ENCODE measurements at regions not wholly inside any gene's neighbourhood (a gene's known extent, or its start where the extent isn't known, plus 50 kb on each side); places are given as distances from the start of the nearest gene placed in this dataset.

DNA sequence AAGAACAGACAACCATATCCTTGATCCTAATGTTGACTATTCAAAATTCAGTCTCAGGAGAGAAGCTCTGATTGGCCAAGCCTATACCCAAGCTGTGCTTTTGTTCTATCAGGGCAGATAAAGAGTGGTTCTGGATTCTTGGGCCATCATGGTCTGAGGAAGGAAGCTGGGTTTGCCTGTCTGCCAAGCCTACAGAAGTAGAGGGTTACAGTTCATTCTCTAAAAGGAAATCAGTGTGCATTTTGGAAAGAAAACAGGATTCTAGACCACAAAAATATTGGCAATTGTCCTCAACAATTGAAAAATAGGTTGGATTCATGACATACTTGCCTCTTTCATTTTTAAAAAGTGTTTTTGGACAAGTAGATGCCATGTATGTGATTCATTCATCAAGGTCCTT lies 145.4 kb upstream of the BMP2 start:
- no peaks in the 10 kb centered on the region for H3K36me3 ChIP-seq (ENCODE audit: control insufficient read depth in 4 of 4, insufficient read depth in 3 of 4, low read depth in 1 of 4, low read length in 3 of 4)
- no peaks in the 10 kb centered on the region for H3K27me3 ChIP-seq (ENCODE audit: control insufficient read depth in 4 of 4, insufficient read depth in 4 of 4, low read length in 3 of 4)
- peaks cover 0 to 7% (median 0%) of the 10 kb centered on the region in 4 donors for H3K4me1 ChIP-seq (ENCODE audit: control insufficient read depth in 4 of 4, insufficient read depth in 4 of 4, low read length in 3 of 4)
- no peak overlapping the region for H3K4me3 ChIP-seq (ENCODE audit: low read depth in 1 of 3, low read length in 3 of 3)
- peaks cover 0 to 1% (median 0%) of the 10 kb centered on the region in 4 donors for H3K9me3 ChIP-seq (ENCODE audit: control insufficient read depth in 4 of 4, low read length in 3 of 4)
- no peak for TF ChIP-seq HNF4A (conservative IDR thresholded peaks at IDR 0.05)
- TF ChIP-seq, protein P1, sequence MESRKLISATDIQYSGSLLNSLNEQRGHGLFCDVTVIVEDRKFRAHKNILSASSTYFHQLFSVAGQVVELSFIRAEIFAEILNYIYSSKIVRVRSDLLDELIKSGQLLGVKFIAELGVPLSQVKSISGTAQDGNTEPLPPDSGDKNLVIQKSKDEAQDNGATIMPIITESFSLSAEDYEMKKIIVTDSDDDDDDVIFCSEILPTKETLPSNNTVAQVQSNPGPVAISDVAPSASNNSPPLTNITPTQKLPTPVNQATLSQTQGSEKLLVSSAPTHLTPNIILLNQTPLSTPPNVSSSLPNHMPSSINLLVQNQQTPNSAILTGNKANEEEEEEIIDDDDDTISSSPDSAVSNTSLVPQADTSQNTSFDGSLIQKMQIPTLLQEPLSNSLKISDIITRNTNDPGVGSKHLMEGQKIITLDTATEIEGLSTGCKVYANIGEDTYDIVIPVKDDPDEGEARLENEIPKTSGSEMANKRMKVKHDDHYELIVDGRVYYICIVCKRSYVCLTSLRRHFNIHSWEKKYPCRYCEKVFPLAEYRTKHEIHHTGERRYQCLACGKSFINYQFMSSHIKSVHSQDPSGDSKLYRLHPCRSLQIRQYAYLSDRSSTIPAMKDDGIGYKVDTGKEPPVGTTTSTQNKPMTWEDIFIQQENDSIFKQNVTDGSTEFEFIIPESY (IDR thresholded peaks at IDR 0.05) = no peak
- no peak for TF ChIP-seq YY1 (IDR thresholded peaks at IDR 0.05)
- TF ChIP-seq FOXA1 (IDR thresholded peaks at IDR 0.05) = no peak
- no peak for TF ChIP-seq GABPA (IDR thresholded peaks at IDR 0.05 in 1 of 2, conservative IDR thresholded peaks at IDR 0.05 in 1 of 2)
- no peak for TF ChIP-seq RXRA (IDR thresholded peaks at IDR 0.05)
- TF ChIP-seq, protein P2, sequence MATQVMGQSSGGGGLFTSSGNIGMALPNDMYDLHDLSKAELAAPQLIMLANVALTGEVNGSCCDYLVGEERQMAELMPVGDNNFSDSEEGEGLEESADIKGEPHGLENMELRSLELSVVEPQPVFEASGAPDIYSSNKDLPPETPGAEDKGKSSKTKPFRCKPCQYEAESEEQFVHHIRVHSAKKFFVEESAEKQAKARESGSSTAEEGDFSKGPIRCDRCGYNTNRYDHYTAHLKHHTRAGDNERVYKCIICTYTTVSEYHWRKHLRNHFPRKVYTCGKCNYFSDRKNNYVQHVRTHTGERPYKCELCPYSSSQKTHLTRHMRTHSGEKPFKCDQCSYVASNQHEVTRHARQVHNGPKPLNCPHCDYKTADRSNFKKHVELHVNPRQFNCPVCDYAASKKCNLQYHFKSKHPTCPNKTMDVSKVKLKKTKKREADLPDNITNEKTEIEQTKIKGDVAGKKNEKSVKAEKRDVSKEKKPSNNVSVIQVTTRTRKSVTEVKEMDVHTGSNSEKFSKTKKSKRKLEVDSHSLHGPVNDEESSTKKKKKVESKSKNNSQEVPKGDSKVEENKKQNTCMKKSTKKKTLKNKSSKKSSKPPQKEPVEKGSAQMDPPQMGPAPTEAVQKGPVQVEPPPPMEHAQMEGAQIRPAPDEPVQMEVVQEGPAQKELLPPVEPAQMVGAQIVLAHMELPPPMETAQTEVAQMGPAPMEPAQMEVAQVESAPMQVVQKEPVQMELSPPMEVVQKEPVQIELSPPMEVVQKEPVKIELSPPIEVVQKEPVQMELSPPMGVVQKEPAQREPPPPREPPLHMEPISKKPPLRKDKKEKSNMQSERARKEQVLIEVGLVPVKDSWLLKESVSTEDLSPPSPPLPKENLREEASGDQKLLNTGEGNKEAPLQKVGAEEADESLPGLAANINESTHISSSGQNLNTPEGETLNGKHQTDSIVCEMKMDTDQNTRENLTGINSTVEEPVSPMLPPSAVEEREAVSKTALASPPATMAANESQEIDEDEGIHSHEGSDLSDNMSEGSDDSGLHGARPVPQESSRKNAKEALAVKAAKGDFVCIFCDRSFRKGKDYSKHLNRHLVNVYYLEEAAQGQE (IDR thresholded peaks at IDR 0.05) = no peak
- no peak for DNase-seq (ENCODE audit: low spot score)
- H3K9ac ChIP-seq (ENCODE audit: low read depth in 1 of 2, low read length in 2 of 2) = no peak overlapping the region
- no peak overlapping the region for H3K27ac ChIP-seq (ENCODE audit: low read depth in 1 of 2, low read length in 2 of 2)

DNA sequence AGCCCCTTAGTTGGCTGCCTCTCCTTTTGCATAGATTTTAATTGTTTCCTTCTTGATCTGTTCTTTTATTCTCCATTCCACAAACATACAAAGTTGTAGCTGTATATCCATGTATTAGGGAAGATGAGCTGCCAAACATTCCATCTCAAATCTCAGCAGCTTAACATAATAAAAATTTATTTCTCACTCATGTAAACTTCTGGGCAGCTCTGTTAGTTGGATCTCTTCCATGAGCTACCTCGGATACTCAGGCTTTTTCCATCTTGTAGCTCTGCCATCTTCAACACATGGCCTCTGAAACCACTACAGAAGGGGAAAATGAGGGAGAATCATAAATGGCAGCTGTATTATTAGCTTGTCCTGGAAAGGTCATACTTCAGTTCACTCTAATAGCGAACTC lies 149.4 kb upstream of the BMP2 start:
- Histone ChIP-seq H3K27me3 (ENCODE audit: control insufficient read depth in 4 of 4, insufficient read depth in 4 of 4, low read length in 3 of 4) (no peaks in the 10 kb centered on the region), H3K4me3 (ENCODE audit: low read depth in 1 of 3, low read length in 3 of 3) (no peak overlapping the region), H3K4me1 (ENCODE audit: control insufficient read depth in 4 of 4, insufficient read depth in 4 of 4, low read length in 3 of 4) (no peaks in the 10 kb centered on the region), H3K36me3 (ENCODE audit: control insufficient read depth in 4 of 4, insufficient read depth in 3 of 4, low read depth in 1 of 4, low read length in 3 of 4) (no peaks in the 10 kb centered on the region), H3K9ac (ENCODE audit: low read depth in 1 of 2, low read length in 2 of 2) (no peak overlapping the region), H3K27ac (ENCODE audit: low read depth in 1 of 2, low read length in 2 of 2) (no peak overlapping the region), H3K9me3 (ENCODE audit: control insufficient read depth in 4 of 4, low read length in 3 of 4) (no peaks in the 10 kb centered on the region)
- DNase-seq (ENCODE audit: low spot score) = no peak
- WGBS = 87% methylated on average over 2 of the region's 2 CpGs
- TF ChIP-seq, protein P3, sequence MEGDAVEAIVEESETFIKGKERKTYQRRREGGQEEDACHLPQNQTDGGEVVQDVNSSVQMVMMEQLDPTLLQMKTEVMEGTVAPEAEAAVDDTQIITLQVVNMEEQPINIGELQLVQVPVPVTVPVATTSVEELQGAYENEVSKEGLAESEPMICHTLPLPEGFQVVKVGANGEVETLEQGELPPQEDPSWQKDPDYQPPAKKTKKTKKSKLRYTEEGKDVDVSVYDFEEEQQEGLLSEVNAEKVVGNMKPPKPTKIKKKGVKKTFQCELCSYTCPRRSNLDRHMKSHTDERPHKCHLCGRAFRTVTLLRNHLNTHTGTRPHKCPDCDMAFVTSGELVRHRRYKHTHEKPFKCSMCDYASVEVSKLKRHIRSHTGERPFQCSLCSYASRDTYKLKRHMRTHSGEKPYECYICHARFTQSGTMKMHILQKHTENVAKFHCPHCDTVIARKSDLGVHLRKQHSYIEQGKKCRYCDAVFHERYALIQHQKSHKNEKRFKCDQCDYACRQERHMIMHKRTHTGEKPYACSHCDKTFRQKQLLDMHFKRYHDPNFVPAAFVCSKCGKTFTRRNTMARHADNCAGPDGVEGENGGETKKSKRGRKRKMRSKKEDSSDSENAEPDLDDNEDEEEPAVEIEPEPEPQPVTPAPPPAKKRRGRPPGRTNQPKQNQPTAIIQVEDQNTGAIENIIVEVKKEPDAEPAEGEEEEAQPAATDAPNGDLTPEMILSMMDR (IDR thresholded peaks at IDR 0.05; ENCODE audit: low read depth, low read length, missing input control) = no peak
- no peak for TF ChIP-seq RXRA (IDR thresholded peaks at IDR 0.05)
- TF ChIP-seq, protein P4, sequence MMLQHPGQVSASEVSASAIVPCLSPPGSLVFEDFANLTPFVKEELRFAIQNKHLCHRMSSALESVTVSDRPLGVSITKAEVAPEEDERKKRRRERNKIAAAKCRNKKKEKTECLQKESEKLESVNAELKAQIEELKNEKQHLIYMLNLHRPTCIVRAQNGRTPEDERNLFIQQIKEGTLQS (IDR thresholded peaks at IDR 0.05) = no peak
- TF ChIP-seq GABPA (IDR thresholded peaks at IDR 0.05 in 1 of 2, conservative IDR thresholded peaks at IDR 0.05 in 1 of 2) = no peak
- no peak for TF ChIP-seq YY1 (IDR thresholded peaks at IDR 0.05)
- TF ChIP-seq, protein P1 (IDR thresholded peaks at IDR 0.05) = no peak
- no peak for TF ChIP-seq JUND (IDR thresholded peaks at IDR 0.05)
